HEK293 (cell line): ENCODE measurements at regions not wholly inside any gene's neighbourhood (a gene's known extent, or its start where the extent isn't known, plus 50 kb on each side); places are given as distances from the start of the nearest gene placed in this dataset.

Experiments
- CTCF ChIA-PET: fragments of 350-600 bp; formaldehyde crosslinking; extraction: SDS; loops from one replicate; lab custom pipeline; 2021; ENCODE audit warnings: antibody characterized with exemption; lab: Yijun Ruan, JAX
- POLR2A ChIA-PET: fragments of 300-600 bp; formaldehyde crosslinking; extraction: SDS; loops from one replicate; lab custom pipeline; 2020; ENCODE audit warnings: antibody characterized with exemption, inconsistent platforms; lab: Yijun Ruan, JAX
- H3K27ac ChIP-seq: fragments of 200-500 bp; sonication (Bioruptor generic); 2 replicates; pipeline ENCODE4 v1.5.1; 2014; ENCODE audit warnings: low read depth, low read length, control low read depth, inconsistent platforms; ENCODE audit errors: extremely low read depth
- H3K36me3 ChIP-seq, 2 experiments: fragments of 200-500 bp in 1 of 2; sonication (Bioruptor generic) in 1 of 2; 1 replicate in 1 of 2; 2 replicates in 1 of 2; pipeline ENCODE4 v1.5.1; 2014 to 2017; ENCODE audit warnings: inconsistent platforms in 2 of 2, low read length in 2 of 2; ENCODE audit not compliant: control insufficient read depth in 2 of 2, insufficient read depth in 1 of 2
- H3K4me1 ChIP-seq: fragments of 200-500 bp; sonication (Bioruptor generic); 2 replicates; pipeline ENCODE4 v1.5.1; 2014; ENCODE audit warnings: mild to moderate bottlenecking, low read length, inconsistent platforms; ENCODE audit not compliant: control insufficient read depth, insufficient read depth
- H3K4me3 ChIP-seq: 2 replicates; pipeline ENCODE4 v1.5.1; 2011; ENCODE audit warnings: low read depth, mild to moderate bottlenecking, control low read depth, low read length, moderate library complexity
- H3K9me3 ChIP-seq: fragments of 200-500 bp; sonication (Bioruptor generic); 2 replicates; pipeline ENCODE4 v1.5.1; 2014; ENCODE audit warnings: low read depth, low read length, inconsistent platforms; ENCODE audit not compliant: control insufficient read depth, insufficient read depth
- FEZF1 ChIP-seq: fragments of 450-650 bp; formaldehyde crosslinking; IDR thresholded peaks from 2 replicates; pipeline ENCODE4 v1.5.1; 2016; ENCODE audit warnings: missing biosample characterization, missing genetic modification characterization
- GLI4 ChIP-seq: fragments of 450-650 bp; formaldehyde crosslinking; IDR thresholded peaks from 2 replicates; pipeline ENCODE4 v1.5.1; 2016; ENCODE audit warnings: missing biosample characterization, missing genetic modification characterization
- MEIS1 ChIP-seq: sonication (generic); formaldehyde crosslinking; IDR thresholded peaks from 2 replicates; pipeline ENCODE4 v1.8.1; 2022; ENCODE audit warnings: missing genetic modification reagents, mild to moderate bottlenecking, borderline replicate concordance
- PRDM4 ChIP-seq: fragments of 450-650 bp; formaldehyde crosslinking; IDR thresholded peaks from 2 replicates; pipeline ENCODE4 v1.5.1; 2017; ENCODE audit warnings: missing biosample characterization, missing genetic modification characterization
- TCF7L2 ChIP-seq: IDR thresholded peaks from 2 replicates; pipeline ENCODE4 v1.6.1; 2011; ENCODE audit warnings: low read depth, mild to moderate bottlenecking, inconsistent platforms, low read length, moderate library complexity, borderline replicate concordance
- ZBTB20 ChIP-seq: fragments of 450-650 bp; formaldehyde crosslinking; IDR thresholded peaks from 2 replicates; pipeline ENCODE4 v1.5.1; 2016; ENCODE audit warnings: missing biosample characterization, missing genetic modification characterization
- ZBTB49 ChIP-seq: fragments of 450-650 bp; formaldehyde crosslinking; IDR thresholded peaks from 2 replicates; pipeline ENCODE4 v1.5.1; 2016; ENCODE audit warnings: missing biosample characterization, missing genetic modification characterization, low read depth
- ZFP69B ChIP-seq: fragments of 450-650 bp; formaldehyde crosslinking; IDR thresholded peaks from 2 replicates; pipeline ENCODE4 v1.5.1; 2016; ENCODE audit warnings: missing biosample characterization, missing genetic modification characterization
- ZNF140 ChIP-seq: fragments of 450-650 bp; formaldehyde crosslinking; IDR thresholded peaks from 2 replicates; pipeline ENCODE4 v1.5.1; 2016; ENCODE audit warnings: missing biosample characterization, missing genetic modification characterization
- ZNF18 ChIP-seq: fragments of 450-650 bp; formaldehyde crosslinking; IDR thresholded peaks from 2 replicates; pipeline ENCODE4 v1.5.1; 2016; ENCODE audit warnings: missing biosample characterization, missing genetic modification characterization
- ZNF202 ChIP-seq: fragments of 450-650 bp; formaldehyde crosslinking; IDR thresholded peaks from 2 replicates; pipeline ENCODE4 v1.5.1; 2016; ENCODE audit warnings: missing biosample characterization, missing genetic modification characterization, borderline replicate concordance
- ZNF274 ChIP-seq, 2 experiments: fragments of 200-500 bp in 1 of 2; fragments of 450-650 bp in 1 of 2; sonication (Bioruptor generic) in 1 of 2; formaldehyde crosslinking in 1 of 2; IDR thresholded peaks; 2 replicates each; pipeline versions ENCODE4 v1.5.1 to v1.6.1; 2014 to 2016; ENCODE audit warnings: borderline replicate concordance in 1 of 2, inconsistent platforms in 1 of 2, low read length in 1 of 2, missing biosample characterization in 1 of 2, missing genetic modification characterization in 1 of 2
- ZNF280D ChIP-seq: fragments of 450-650 bp; formaldehyde crosslinking; IDR thresholded peaks from 2 replicates; pipeline ENCODE4 v1.5.1; 2016; ENCODE audit warnings: missing biosample characterization, missing genetic modification characterization
- ZNF48 ChIP-seq: fragments of 450-650 bp; formaldehyde crosslinking; IDR thresholded peaks from 2 replicates; pipeline ENCODE4 v1.5.1; 2016; ENCODE audit warnings: missing biosample characterization, missing genetic modification characterization
- ZNF518A ChIP-seq: fragments of 450-650 bp; formaldehyde crosslinking; conservative IDR thresholded peaks from 2 replicates; pipeline ENCODE4 v1.5.1; 2016; ENCODE audit warnings: low read depth, missing biosample characterization, missing genetic modification characterization
- ZNF549 ChIP-seq: fragments of 450-650 bp; IDR thresholded peaks from 2 replicates; pipeline ENCODE4 v1.5.1; 2018; ENCODE audit warnings: missing biosample characterization, missing genetic modification characterization, mild to moderate bottlenecking, inconsistent platforms, moderate library complexity
- ZNF621 ChIP-seq: fragments of 450-650 bp; formaldehyde crosslinking; IDR thresholded peaks from 2 replicates; pipeline ENCODE4 v1.5.1; 2017; ENCODE audit warnings: missing biosample characterization, missing genetic modification characterization
- ZNF692 ChIP-seq: fragments of 450-650 bp; formaldehyde crosslinking; IDR thresholded peaks from 2 replicates; pipeline ENCODE4 v1.5.1; 2016; ENCODE audit warnings: missing biosample characterization, missing genetic modification characterization
- ZNF768 ChIP-seq: fragments of 450-650 bp; formaldehyde crosslinking; IDR thresholded peaks from 2 replicates; pipeline ENCODE4 v1.5.1; 2018; ENCODE audit warnings: missing biosample characterization, mild to moderate bottlenecking, missing genetic modification characterization

- TF ChIP-seq TCF7L2 (no peak), ZNF768 (tag by site-specific recombination) (no peak), ZBTB20 (tag by site-specific recombination) (no peak), MEIS1 (CRISPR knock-in tag) (no peak), ZNF692 (tag by site-specific recombination) (no peak), ZNF202 (no peak), ZNF518A (tag by site-specific recombination) (no peak), PRDM4 (tag by site-specific recombination) (no peak), GLI4 (no peak), ZNF280D (no peak), ZNF621 (tag by site-specific recombination) (no peak), FEZF1 (tag by site-specific recombination) (no peak)
- TF ChIP-seq, all 188 proteins: peak for 0
These were observed 295.7 kb upstream of the TMCO5A start (continued) for GRCh38 chr15:37638691-37639090.

- Histone ChIP-seq H3K4me1 (no peaks in the 10 kb centered on the region), H3K36me3 (no peaks in the 10 kb centered on the region), H3K27ac (no peak overlapping the region), H3K9me3 (no peaks in the 10 kb centered on the region), H3K4me3 (no peak overlapping the region)
- POLR2A ChIA-PET: no interaction called here
- CTCF ChIA-PET: interaction anchor here (0.6 kb wide), 1 partner anchor 662 kb away, joined by 3 read pairs; no protein-coding TSS in a partner anchor
- TF ChIP-seq ZBTB49 (tag by site-specific recombination): no peak
- no peak for TF ChIP-seq ZNF18 (tag by site-specific recombination)
- TF ChIP-seq ZNF140 (tag by site-specific recombination): no peak
- no peak for TF ChIP-seq ZNF549
- TF ChIP-seq ZNF274 (IDR thresholded peaks at IDR 0.05; ENCODE audit: low read length): no peak
- no peak for TF ChIP-seq ZNF274 (tag by site-specific recombination; IDR thresholded peaks at IDR 0.05; ENCODE audit: borderline replicate concordance)
- no peak for TF ChIP-seq ZNF48 (tag by site-specific recombination)
- TF ChIP-seq ZFP69B (tag by site-specific recombination): no peak
These were observed 281.6 kb upstream of the TMCO5A start for GRCh38 chr15:37652646-37653417.
